GM18519 (cell line): ENCODE measurements at regions not wholly inside any gene's neighbourhood (a gene's known extent, or its start where the extent isn't known, plus 50 kb on each side); places are given as distances from the start of the nearest gene placed in this dataset.

Experiments used
- ATAC-seq: cut with Tn5 transposase; IDR thresholded peaks from one replicate; pipeline ENCODE4 v1.9.1; 2021; ENCODE audit warnings: mild to moderate bottlenecking, moderate library complexity; ENCODE audit not compliant: unreplicated experiment, low FRiP score

DNA sequence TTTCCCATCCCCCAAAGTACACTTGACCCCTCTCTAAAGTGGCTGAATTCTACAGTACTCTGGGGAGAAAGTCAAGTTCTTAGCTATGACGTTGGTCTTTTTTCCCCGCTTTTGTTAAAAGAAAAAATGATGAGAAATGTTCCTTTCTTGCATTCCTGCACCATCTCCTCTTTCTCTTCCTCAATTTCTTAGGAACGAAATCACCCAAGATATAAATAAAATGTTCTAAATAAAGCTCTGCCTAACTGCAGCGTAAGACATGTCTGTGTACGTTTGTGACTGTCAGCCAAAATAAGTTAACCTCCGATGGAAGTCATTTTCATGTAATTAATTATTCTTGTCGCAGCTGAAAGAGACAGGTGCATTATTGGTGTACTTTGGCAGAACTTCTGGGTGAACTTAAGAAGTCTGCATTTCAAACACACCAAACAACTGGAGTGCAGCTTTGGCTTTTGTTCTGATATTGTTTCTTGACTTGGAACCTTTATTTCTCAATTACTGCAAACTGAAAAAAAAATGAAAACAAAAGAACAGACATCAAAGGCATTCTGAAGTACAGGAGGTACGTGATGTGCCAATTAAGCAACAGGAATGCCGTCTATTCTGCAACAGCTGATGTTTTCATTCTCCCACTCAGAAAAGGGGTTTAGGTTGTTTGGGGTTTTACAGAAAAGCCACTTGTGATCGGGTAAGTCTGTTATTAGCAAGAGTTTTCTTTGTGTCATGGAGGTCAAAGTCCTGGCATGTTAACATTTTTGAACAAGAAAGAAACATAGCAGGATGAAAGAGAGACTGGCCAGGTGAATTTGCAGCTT is 82.4 kb upstream of the SDK1 start:
- ATAC-seq = no peak

DNA sequence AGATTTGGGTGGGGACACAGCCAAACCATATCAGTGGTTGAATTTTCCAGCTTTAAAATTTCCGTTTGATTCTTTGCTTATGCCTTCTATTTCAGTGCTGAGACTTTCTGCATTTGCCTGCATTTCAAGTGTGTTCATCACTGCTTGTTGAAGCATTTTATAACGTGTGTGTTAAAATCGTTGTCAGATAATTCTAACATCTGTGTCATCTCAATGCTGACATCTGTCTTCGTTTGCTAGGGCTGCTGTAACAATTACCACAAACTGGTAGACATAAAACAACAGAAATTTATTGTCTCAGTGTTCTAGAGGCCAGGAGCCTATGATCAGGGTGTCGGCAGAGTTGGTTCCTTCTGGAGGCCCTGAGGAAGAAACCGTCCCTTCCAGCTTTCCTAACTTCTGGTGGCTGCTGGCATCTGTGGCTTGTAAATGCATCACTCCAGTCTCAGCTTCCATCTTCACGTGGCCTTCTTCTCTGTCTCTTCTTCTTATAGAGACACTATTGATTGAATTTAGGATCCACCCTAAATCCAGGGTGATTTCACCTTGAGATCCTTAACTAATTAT is 71.1 kb upstream of the SDK1 start:
- no peak for ATAC-seq

DNA sequence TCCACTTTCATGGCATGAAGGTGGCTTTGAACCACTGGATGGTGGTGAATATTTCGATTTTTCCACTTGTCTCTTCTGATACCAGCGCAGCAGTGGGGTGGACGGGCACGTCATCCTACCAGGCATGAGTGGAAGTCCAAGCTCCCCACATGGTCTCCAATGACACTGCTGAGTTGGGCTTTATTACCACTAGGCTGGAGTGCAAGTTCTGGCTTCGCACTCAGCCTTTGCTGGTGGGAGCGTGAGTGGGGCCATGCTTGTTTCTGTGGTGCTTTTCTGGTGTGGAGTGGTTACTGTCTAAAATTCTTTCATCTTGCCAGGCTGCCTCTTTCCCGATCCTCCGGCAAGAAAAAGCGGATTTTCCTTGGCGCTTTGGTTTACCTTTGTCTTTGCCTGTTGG is 70.1 kb upstream of the SDK1 start:
- ATAC-seq = no peak

DNA sequence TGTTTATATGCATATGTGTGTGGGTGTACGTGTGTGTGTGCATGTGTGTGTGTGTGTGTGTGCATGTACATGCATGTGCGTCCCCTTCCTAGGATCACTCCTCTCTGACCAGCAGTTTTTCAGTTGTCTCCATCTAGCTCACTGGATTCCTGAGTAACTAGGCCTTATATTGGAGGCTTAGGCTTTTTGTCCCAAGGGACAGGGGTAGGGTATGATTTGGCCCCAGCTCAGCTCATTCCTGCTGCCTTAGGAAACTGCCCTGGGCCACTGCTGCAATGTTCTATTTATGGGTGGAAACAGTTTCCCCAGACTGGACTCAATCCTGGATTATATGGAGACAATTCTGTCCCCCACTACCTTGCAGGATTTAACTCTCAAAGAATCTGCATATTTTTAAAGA is 68.8 kb upstream of the SDK1 start:
- no peak for ATAC-seq

DNA sequence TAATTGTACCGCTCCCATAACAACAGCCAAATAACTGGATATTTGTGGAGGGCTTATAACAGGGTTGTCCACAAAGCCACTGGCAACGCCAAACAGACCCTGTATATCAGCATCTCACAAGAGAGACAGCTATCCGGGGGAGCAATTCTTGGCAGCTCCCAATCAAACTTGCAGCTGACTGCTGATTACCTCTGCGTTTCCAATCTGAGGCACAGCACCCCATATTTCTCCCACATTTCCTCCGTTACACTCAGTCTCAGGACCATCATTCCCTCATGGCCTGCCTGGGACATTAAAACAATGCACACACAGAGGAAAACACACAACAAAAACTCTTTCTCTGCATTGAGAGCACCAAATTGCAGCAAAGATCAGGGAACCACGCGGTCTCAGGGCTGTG is 67.8 kb upstream of the SDK1 start:
- no peak for ATAC-seq

DNA sequence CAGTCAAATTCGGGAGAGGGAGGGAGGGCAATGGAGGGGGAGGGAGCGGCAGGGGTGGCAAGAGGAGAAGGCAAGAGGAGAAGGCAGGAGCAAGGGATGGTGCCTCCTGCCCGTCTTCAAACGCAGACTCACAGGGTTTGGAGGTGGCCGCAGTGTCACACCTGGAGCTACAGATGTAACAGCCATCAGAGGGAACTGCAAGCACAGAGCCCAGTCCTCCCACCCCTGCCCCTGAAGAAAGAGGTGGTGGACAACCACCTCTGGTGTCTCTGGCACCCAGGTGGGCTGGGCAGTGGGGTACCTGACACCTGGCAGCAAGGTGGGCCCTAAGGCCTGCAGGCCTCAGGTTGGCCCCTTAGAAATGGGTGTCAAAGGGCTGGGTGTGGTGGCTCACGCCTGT is 67.0 kb upstream of the SDK1 start:
- ATAC-seq = no peak

DNA sequence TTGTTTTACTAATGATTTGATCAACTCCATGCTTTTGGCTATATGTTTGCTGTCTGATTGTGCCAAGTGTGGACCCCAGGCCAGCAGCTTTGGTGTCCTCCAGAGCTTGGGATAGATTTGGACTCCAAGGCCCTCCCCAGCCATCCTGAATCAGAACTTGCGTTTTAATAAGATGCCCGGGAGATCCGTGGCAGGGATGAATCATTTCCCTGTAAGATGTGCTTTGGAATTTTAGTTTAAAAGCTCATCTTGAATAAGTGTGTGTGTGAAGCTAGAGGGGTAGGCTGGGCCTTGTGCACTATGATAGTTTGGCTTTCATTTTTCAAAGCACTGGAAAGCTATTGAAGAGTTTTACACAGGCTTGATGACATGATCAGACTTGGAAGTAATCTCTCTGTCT is 66.2 kb upstream of the SDK1 start:
- ATAC-seq = no peak

DNA sequence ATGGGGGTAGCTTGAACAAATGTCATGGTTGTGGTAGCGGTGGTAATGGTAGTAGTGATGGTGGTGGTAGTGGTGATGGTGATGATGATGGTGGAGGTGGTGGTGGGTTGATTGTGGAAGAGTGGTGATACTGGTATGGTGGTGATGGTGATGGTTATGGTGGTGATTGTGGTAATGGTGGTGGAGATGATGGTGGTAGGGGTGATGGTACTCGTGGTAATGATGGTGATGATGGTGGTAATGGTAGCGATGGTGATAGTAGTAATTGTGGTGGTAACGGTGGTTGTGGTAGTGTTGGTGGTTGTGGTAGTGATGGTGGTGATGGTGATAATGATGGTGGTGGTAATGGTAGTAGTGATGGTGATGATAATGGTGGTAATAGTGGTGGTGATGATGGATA is 65.7 kb upstream of the SDK1 start:
- ATAC-seq = no peak

DNA sequence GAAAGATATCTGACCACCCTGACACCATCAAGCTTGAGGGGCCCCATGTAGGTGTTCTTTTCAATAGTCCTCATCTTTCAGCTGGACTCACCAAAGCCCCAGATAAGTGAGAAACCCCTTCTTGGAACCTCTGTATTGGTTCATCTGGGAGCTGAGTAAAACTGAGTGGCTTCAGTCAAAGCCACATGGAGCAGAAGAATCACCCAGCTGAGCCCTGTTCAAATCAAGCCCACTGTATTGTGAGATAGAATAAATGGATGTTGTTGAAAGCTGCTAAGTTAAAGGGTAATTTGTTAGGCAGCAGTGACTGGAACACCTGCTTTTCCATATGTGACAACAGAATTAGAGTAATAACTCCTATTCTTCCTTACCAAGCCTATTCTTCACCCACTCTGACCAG is 64.8 kb upstream of the SDK1 start:
- no peak for ATAC-seq

DNA sequence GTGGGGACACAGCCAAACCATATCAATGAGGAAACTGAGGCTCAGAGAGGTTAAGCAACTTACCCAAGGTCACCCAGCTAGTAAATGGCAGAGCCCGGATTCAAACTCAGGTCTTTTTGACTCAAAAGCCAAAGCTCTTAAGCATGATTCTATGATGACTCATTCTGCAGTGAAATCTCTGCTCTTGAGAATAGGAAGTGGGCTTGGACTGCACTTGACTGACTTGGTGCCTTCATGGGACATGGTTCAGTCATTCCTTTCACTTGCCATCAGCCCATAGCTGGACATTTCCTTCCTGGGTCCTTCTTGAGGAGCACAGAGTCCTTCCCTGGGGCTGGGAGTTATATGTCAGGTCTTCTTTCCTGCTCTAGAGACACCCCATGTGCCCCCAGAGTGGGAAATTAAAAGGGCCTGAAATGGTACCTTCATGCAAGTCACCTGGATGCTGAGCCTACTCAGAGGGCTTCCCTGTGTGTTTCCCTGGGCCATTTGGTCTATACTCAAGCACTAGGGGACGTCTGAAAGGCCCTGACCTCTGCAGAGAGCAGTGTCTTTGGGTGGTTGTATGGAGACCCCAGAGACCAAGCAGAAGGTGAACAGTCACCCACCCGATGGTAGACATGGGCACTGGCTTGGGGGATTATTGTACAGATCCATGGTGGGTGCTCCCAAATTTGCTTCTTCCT is 62.4 kb upstream of the SDK1 start:
- ATAC-seq = no peak

DNA sequence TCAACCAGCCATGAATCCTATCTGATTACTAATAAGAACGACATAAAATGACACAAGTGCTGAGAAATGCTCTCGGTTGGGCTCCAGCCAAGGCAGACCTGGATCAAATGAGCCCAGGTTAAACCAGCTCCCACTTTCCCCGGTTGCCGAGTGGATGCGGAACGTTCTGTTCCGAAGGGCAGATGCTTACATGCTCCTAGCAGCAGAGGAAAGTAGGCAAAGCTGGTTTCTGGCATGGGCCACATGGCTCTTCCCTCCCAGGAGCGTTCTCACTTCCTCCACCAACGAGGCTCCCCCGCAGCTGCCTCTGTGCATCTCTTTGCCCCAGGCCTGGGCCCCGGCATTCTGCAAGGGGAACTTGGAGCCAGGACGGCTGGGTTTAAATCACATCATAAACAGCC is 61.8 kb upstream of the SDK1 start:
- no peak for ATAC-seq

DNA sequence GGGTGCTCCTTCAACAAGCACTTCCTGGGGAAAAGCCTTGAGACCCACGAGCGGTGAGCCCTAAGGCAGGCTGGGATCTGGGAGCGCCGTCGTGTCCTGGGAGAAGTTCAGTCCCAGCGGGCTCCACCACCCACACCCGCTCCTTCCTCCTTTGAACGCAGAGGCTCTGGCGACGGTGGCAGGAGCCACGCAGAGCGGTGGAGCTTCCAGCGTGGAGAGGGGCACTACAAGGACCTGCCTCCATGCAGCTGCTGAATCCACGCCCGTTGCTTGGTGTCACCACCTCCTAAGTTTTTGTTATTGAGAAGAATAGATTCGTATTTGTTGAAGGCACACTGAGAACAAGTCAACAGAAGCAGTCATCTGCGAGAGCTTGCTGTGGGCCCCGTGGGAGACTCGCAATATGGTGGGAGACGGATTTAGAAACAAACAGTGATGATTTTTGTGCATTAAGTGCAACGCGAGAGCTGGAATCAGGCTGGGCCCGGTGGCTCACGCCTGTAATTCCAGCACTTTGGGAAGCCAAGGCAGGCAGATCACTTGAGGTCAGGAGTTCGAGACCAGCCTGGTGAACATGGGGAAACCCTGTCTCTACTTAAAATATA is 60.1 kb upstream of the SDK1 start:
- ATAC-seq = no peak

DNA sequence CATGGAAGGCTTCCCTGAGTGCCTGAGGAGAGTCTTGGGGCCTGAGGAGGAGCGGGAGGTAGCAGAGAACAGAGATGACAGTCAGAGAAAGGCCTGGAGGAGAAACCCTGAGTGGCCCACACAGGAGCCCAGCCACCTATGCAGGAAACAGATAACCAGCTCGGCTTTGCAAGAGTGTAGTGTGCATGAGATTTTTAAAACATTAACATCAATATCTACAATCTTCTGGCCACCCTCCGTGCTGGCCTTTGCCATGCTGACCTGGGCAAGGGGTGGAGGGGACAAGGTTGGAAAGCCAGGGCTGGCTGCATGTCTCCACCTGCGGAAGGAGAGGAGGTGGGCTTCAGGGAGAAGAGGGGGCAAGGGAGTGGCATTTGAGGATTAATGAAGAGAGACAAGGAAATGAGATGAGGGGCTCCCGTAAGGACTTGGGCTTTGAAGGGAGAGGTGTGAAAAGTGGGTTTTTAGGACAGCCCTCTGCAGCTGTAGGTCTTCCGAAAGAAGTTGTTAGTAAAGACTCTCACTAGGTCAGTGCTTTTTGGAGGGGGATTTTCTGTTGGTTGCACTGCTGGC is 59.3 kb upstream of the SDK1 start:
- no peak for ATAC-seq

DNA sequence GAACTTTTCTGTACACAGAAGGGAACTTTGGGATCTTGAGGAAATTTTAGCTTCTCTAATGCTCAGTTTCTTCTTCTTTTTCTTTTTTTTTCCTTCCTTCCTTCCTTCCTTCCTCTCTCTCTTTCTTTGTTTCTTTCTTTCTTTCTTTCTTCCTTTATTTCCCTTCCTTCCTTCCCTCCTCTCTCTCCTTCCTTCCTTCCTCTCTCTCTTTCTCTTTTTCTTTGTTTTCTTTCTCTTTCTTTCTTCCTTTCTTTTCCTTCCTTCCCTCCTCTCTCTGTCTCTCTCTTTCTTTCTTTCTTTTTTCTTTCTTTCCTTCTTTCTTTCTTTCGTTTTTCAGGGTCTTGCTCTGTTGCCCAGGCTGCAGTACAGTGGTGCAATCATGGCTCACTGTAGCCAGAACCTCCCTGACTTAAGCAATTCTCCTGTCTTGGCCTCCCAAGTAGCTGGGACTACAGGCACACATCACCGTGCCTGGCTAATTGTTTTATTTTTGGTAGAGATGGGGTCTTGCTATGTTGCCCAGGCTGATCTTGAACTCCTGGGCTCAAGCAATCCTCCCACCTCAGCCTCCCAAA is 58.6 kb upstream of the SDK1 start:
- ATAC-seq = no peak

DNA sequence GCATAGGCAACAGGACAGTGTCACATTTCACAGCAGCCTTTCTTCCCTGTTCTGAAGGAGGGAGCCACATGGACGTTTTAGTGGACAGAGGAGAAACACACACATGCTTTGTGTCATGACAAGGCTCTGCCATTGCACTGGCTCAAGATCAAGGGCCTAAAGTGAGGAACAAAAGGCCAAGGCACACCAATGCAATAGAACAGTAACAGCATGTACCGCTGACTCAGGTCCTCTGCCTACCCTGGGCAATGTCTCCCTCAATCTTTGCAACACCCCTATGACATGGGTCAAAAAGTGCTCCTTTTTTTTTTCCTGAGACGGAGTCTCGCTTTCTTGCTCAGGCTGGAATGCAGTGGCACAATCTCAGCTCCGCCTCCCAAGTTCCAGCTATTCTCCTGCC is 57.8 kb upstream of the SDK1 start:
- ATAC-seq = no peak

DNA sequence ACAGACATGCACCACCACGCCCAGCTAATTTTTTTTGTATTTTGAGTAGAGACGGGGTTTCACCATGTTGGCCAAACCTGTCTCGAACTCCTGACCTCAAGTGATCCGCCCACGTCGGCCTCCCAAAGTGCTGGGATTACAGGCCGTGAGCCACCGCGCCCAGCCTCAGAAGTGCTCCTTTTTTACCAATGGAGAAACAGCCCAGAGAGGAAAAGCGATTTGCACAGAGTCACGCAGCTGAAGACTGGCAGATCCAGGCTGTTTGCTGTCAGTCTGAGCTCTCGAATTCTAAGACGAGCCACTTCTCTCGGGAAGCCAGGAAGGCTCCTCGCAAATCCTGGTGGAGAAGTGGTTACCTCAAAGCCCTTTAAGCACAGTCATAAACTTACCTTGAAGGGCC is 57.4 kb upstream of the SDK1 start:
- ATAC-seq = no peak

DNA sequence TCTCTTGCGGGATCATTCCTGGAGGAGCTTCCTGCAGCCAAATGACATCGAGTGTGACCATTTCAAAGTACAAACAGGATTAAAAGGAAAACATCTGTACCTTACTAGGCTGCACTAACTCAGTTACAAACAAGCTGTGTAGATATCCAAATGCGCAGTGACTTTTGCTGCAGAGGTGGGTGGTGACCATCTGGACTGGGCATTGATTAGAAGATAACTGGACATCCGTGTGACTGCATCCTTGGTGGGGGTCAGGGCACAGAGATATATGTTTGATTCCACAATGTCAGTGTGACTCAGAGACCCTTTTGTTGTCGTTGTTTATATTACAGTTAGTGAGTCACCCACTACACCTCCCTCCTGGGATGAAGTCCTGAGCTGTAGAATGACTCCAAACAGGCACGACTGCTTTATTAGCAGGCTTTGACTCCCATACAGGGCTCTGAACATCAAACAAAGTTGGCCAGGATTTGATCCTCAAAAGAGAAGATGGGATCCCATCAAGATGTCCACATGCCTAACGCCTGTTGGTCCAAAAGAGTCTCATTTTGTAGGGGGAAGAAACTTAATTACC is 56.7 kb upstream of the SDK1 start:
- ATAC-seq = no peak

DNA sequence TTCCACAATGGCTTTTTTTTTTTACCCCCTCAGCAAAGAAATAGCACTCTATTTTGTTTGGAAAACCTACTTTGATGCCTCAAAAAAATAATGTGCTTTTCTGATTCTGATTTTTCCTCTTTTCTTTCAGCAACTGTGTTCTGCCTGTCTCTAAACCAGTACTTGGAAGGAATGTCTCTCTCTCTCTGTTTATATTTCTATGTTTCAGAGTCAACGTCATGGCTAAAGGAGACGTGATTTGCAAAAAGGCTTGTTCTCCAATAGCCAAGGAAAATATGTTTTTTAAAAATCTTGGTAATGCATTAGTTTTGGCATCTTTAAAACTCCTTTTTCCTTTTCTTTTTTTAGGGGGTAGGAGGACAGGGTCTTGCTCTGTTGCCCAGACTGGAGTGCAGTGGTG is 56.0 kb upstream of the SDK1 start:
- no peak for ATAC-seq

DNA sequence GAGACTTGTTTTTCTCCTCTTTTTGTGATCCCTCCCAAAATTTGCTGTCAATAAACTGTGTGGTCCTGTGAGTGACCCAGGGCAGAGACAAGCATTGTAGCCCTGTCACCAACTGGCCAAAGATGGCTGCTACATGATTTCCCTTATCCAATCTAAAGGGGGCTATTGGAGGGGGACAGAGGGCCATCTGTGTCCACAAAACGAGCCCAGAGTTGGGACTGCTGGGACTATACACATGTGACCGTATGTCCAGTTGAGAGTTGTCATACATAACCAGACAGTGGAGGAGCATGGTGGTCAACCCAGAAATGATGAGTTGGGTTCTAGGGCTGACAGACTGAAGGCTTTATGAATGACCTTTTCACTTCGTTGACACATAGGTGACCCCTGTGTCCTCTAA is 55.3 kb upstream of the SDK1 start:
- ATAC-seq = no peak

DNA sequence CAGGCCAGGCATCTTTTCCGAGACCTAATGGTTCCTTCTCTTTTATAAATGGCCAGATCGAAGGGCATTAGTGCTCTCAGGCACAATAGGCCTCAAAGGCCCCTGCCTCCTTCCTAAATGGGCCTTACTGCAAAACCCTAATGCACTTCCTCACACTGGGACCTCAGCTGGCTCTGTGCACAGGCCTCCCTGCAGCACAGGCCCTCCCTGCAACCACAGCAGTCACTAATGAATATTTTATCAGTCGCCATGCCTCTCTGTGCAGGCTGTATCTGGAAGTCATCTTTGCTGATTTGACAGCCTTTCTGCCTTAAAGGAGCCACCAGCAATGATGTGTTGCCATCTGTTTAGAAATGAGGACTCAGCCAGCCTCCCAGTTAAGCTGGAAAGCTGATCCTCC is 54.9 kb upstream of the SDK1 start:
- ATAC-seq = no peak

DNA sequence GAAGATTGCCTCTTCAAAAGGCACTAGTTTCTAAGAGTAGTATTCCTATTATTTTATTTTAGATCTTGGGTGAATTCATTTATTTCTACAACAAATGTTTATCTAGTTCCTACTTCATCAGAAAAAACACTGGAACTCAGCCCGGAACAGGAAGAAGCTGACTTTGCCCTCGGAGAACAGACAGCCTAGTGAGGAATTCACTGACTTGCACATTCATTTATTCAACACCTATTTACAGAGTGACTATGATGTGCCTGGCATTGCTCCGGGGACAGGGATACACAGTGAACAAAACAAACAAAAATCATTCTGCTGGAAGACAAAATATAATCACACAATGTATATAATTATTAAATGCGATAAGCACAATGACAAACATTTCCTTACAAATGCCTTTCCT is 54.4 kb upstream of the SDK1 start:
- no peak for ATAC-seq
